Endothelial cell (in vitro differentiated cells): ENCODE measurements at regions not wholly inside any gene's neighbourhood (a gene's known extent, or its start where the extent isn't known, plus 50 kb on each side); places are given as distances from the start of the nearest gene placed in this dataset.

Source experiments
- DNase-seq: peaks from one replicate; pipeline ENCODE4 v3.0.0; 2021; ENCODE audit warnings: low spot score
- H3K27ac Mint-ChIP-seq: one replicate; pipeline ENCODE4 v1.8.0; 2021; ENCODE audit warnings: mixed read lengths, inconsistent platforms; ENCODE audit not compliant: unreplicated experiment
- H3K27me3 Mint-ChIP-seq: one replicate; pipeline ENCODE4 v1.8.0; 2021; ENCODE audit warnings: mild to moderate bottlenecking, moderate library complexity, mixed read lengths, inconsistent platforms; ENCODE audit not compliant: unreplicated experiment
- H3K36me3 Mint-ChIP-seq: one replicate; pipeline ENCODE4 v1.8.0; 2021; ENCODE audit warnings: mild to moderate bottlenecking, low read depth, mixed read lengths, inconsistent platforms; ENCODE audit not compliant: unreplicated experiment
- H3K4me1 Mint-ChIP-seq: one replicate; pipeline ENCODE4 v1.8.0; 2021; ENCODE audit warnings: mild to moderate bottlenecking, mixed read lengths, inconsistent platforms; ENCODE audit not compliant: unreplicated experiment
- H3K4me3 Mint-ChIP-seq: one replicate; pipeline ENCODE4 v1.8.0; 2021; ENCODE audit warnings: mild to moderate bottlenecking, mixed read lengths, inconsistent platforms; ENCODE audit not compliant: unreplicated experiment
- H3K9me3 Mint-ChIP-seq: one replicate; pipeline ENCODE4 v1.8.0; 2021; ENCODE audit warnings: mixed read lengths, inconsistent platforms; ENCODE audit not compliant: unreplicated experiment
- CTCF ChIP-seq: fragments of 200-600 bp; sonication (generic); IDR thresholded peaks from one replicate; pipeline ENCODE4 v1.5.0; 2021; ENCODE audit warnings: antibody characterized with exemption; ENCODE audit not compliant: unreplicated experiment

GRCh38 chr2:147456779-147457178 is 388.1 kb upstream of the ACVR2A start:
- Mint-ChIP-seq H3K4me3 (no peak overlapping the region), H3K36me3 (no peaks in the 10 kb centered on the region), H3K27me3 (no peaks in the 10 kb centered on the region), H3K4me1 (peaks cover 6% of the 10 kb centered on the region), H3K9me3 (no peaks in the 10 kb centered on the region), H3K27ac (no peak overlapping the region)
- TF ChIP-seq CTCF, result no peak
- DNase-seq, result no peak

DNA sequence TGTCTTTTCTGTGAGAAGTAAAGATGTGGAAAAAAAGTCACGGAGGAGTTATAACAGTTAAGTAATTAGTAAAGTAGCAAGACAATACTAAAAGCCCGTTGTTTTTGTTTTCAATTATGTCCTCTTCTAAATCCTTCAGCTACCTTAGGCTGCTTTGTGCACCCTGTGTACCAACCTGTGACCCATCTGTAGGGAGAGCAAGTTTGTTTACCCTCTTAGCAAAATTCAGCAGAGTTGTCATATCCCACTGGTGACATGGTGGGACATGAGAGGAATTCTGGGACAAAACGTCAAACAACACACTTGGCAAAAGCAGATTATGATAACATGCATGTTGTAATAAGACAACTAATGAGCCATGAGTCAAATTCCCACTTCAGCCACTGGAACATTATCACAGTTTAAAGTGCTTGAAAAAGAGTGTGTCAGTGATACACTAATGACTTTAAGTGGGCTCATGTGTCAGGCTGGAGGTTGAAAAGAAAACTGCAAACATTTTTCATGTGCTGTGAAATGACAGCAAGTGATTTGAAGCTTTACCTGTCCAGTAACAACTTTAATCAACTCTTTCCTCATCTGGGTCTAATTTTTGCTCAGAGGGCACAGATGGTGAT is 392.8 kb upstream of the ACVR2A start:
- Mint-ChIP-seq H3K27ac (no peak overlapping the region), H3K9me3 (no peaks in the 10 kb centered on the region), H3K27me3 (no peaks in the 10 kb centered on the region), H3K4me1 (peaks cover 4% of the 10 kb centered on the region), H3K4me3 (no peak overlapping the region), H3K36me3 (no peaks in the 10 kb centered on the region)
- DNase-seq, result no peak
- no peak for TF ChIP-seq CTCF

GRCh38 chr2:147450661-147451510 is 393.9 kb upstream of the ACVR2A start:
- peaks cover under 1% of the 10 kb centered on the region for H3K27me3 Mint-ChIP-seq
- no peak overlapping the region for H3K4me3 Mint-ChIP-seq
- H3K9me3 Mint-ChIP-seq, result no peaks in the 10 kb centered on the region
- H3K27ac Mint-ChIP-seq, result no peak overlapping the region
- no peak for DNase-seq
- no peaks in the 10 kb centered on the region for H3K36me3 Mint-ChIP-seq
- no peak for TF ChIP-seq CTCF
- peaks cover 4% of the 10 kb centered on the region for H3K4me1 Mint-ChIP-seq

- no peak for TF ChIP-seq CTCF
- Mint-ChIP-seq H3K36me3 (no peaks in the 10 kb centered on the region), H3K9me3 (no peaks in the 10 kb centered on the region), H3K4me1 (peaks cover 4% of the 10 kb centered on the region), H3K4me3 (no peak overlapping the region), H3K27ac (peak overlapping the region; percentile 54), H3K27me3 (peaks cover 1% of the 10 kb centered on the region)
- DNase-seq, result no peak
These were observed 395.4 kb upstream of the ACVR2A start for GRCh38 chr2:147449323-147449991.
